ENCODE measurements at regions not wholly inside any gene's neighbourhood (a gene's known extent, or its start where the extent isn't known, plus 50 kb on each side); places are given as distances from the start of the nearest gene placed in this dataset.

- H3K4me3 ChIP-seq (ENCODE audit: low read length): no peak overlapping the region
- no peak overlapping the region for H3K9ac ChIP-seq (ENCODE audit: low read length)
Measured at GRCh38 chr4:124179506-124180186, 532.9 kb downstream of the ANKRD50 start.

GRCh38 chr4:124181039-124181438, 531.5 kb downstream of the ANKRD50 start:
- H3K4me1 ChIP-seq (ENCODE audit: control insufficient read depth, insufficient read depth, low read length): no peaks in the 10 kb centered on the region
- H3K27me3 ChIP-seq (ENCODE audit: control insufficient read depth, insufficient read depth, low read length): no peaks in the 10 kb centered on the region
- H3K4me3 ChIP-seq (ENCODE audit: low read length): no peak overlapping the region
- no peaks in the 10 kb centered on the region for H3K9me3 ChIP-seq (ENCODE audit: control insufficient read depth, low read length)
- H3K36me3 ChIP-seq (ENCODE audit: control insufficient read depth, insufficient read depth, low read length): no peaks in the 10 kb centered on the region
- no peak overlapping the region for H3K9ac ChIP-seq (ENCODE audit: low read length)

More at GRCh38 chr4:124179506-124180186, 532.9 kb downstream of the ANKRD50 start:
- H3K4me1 ChIP-seq (ENCODE audit: control insufficient read depth, insufficient read depth, low read length): no peaks in the 10 kb centered on the region
- H3K9me3 ChIP-seq (ENCODE audit: control insufficient read depth, low read length): no peaks in the 10 kb centered on the region
- H3K36me3 ChIP-seq (ENCODE audit: control insufficient read depth, insufficient read depth, low read length): no peaks in the 10 kb centered on the region
- no peaks in the 10 kb centered on the region for H3K27me3 ChIP-seq (ENCODE audit: control insufficient read depth, insufficient read depth, low read length)

- Histone ChIP-seq H3K4me1 (ENCODE audit: control insufficient read depth, insufficient read depth, low read length) (no peaks in the 10 kb centered on the region), H3K36me3 (ENCODE audit: control insufficient read depth, insufficient read depth, low read length) (no peaks in the 10 kb centered on the region), H3K9me3 (ENCODE audit: control insufficient read depth, low read length) (no peaks in the 10 kb centered on the region), H3K4me3 (ENCODE audit: low read length) (no peak overlapping the region), H3K9ac (ENCODE audit: low read length) (no peak overlapping the region), H3K27me3 (ENCODE audit: control insufficient read depth, insufficient read depth, low read length) (no peaks in the 10 kb centered on the region)
Measured at GRCh38 chr4:124183231-124183630, 529.3 kb downstream of the ANKRD50 start.

GRCh38 chr4:124183926-124184325, 528.6 kb downstream of the ANKRD50 start:
- Histone ChIP-seq H3K9ac (ENCODE audit: low read length) (no peak overlapping the region), H3K27me3 (ENCODE audit: control insufficient read depth, insufficient read depth, low read length) (no peaks in the 10 kb centered on the region), H3K4me3 (ENCODE audit: low read length) (no peak overlapping the region), H3K36me3 (ENCODE audit: control insufficient read depth, insufficient read depth, low read length) (no peaks in the 10 kb centered on the region), H3K4me1 (ENCODE audit: control insufficient read depth, insufficient read depth, low read length) (no peaks in the 10 kb centered on the region), H3K9me3 (ENCODE audit: control insufficient read depth, low read length) (no peaks in the 10 kb centered on the region)

- no peaks in the 10 kb centered on the region for H3K36me3 ChIP-seq (ENCODE audit: control insufficient read depth, insufficient read depth, low read length)
Measured at GRCh38 chr4:124184792-124185191, 527.7 kb downstream of the ANKRD50 start.

GRCh38 chr4:124188595-124188994, 523.9 kb downstream of the ANKRD50 start:
- Histone ChIP-seq H3K27me3 (ENCODE audit: control insufficient read depth, insufficient read depth, low read length) (no peaks in the 10 kb centered on the region), H3K4me1 (ENCODE audit: control insufficient read depth, insufficient read depth, low read length) (no peaks in the 10 kb centered on the region), H3K4me3 (ENCODE audit: low read length) (no peak overlapping the region), H3K9ac (ENCODE audit: low read length) (no peak overlapping the region), H3K9me3 (ENCODE audit: control insufficient read depth, low read length) (no peaks in the 10 kb centered on the region), H3K36me3 (ENCODE audit: control insufficient read depth, insufficient read depth, low read length) (no peaks in the 10 kb centered on the region)

More at GRCh38 chr4:124184792-124185191, 527.7 kb downstream of the ANKRD50 start:
- H3K9ac ChIP-seq (ENCODE audit: low read length): no peak overlapping the region
- H3K27me3 ChIP-seq (ENCODE audit: control insufficient read depth, insufficient read depth, low read length): no peaks in the 10 kb centered on the region
- no peaks in the 10 kb centered on the region for H3K9me3 ChIP-seq (ENCODE audit: control insufficient read depth, low read length)
- no peaks in the 10 kb centered on the region for H3K4me1 ChIP-seq (ENCODE audit: control insufficient read depth, insufficient read depth, low read length)
- no peak overlapping the region for H3K4me3 ChIP-seq (ENCODE audit: low read length)

- Histone ChIP-seq H3K27me3 (ENCODE audit: control insufficient read depth, insufficient read depth, low read length) (no peaks in the 10 kb centered on the region), H3K9me3 (ENCODE audit: control insufficient read depth, low read length) (no peaks in the 10 kb centered on the region), H3K4me1 (ENCODE audit: control insufficient read depth, insufficient read depth, low read length) (no peaks in the 10 kb centered on the region), H3K9ac (ENCODE audit: low read length) (no peak overlapping the region), H3K4me3 (ENCODE audit: low read length) (no peak overlapping the region), H3K36me3 (ENCODE audit: control insufficient read depth, insufficient read depth, low read length) (no peaks in the 10 kb centered on the region)
Measured at GRCh38 chr4:124189545-124189944, 523.0 kb downstream of the ANKRD50 start.

GRCh38 chr4:124191329-124191728, 521.2 kb downstream of the ANKRD50 start:
- Histone ChIP-seq H3K4me3 (ENCODE audit: low read length) (no peak overlapping the region), H3K36me3 (ENCODE audit: control insufficient read depth, insufficient read depth, low read length) (no peaks in the 10 kb centered on the region), H3K9ac (ENCODE audit: low read length) (no peak overlapping the region), H3K4me1 (ENCODE audit: control insufficient read depth, insufficient read depth, low read length) (no peaks in the 10 kb centered on the region), H3K27me3 (ENCODE audit: control insufficient read depth, insufficient read depth, low read length) (no peaks in the 10 kb centered on the region), H3K9me3 (ENCODE audit: control insufficient read depth, low read length) (no peaks in the 10 kb centered on the region)

GRCh38 chr4:124192544-124192943, 520.0 kb downstream of the ANKRD50 start:
- H3K9ac ChIP-seq (ENCODE audit: low read length): no peak overlapping the region

GRCh38 chr4:124199185-124199584, 513.3 kb downstream of the ANKRD50 start:
- H3K27me3 ChIP-seq (ENCODE audit: control insufficient read depth, insufficient read depth, low read length): no peaks in the 10 kb centered on the region
- H3K9me3 ChIP-seq (ENCODE audit: control insufficient read depth, low read length): no peaks in the 10 kb centered on the region
- H3K36me3 ChIP-seq (ENCODE audit: control insufficient read depth, insufficient read depth, low read length): no peaks in the 10 kb centered on the region
- no peaks in the 10 kb centered on the region for H3K4me1 ChIP-seq (ENCODE audit: control insufficient read depth, insufficient read depth, low read length)
- H3K4me3 ChIP-seq (ENCODE audit: low read length): no peak overlapping the region
- no peak overlapping the region for H3K9ac ChIP-seq (ENCODE audit: low read length)

More at GRCh38 chr4:124192544-124192943, 520.0 kb downstream of the ANKRD50 start:
- Histone ChIP-seq H3K4me3 (ENCODE audit: low read length) (no peak overlapping the region), H3K9me3 (ENCODE audit: control insufficient read depth, low read length) (no peaks in the 10 kb centered on the region), H3K4me1 (ENCODE audit: control insufficient read depth, insufficient read depth, low read length) (no peaks in the 10 kb centered on the region), H3K27me3 (ENCODE audit: control insufficient read depth, insufficient read depth, low read length) (no peaks in the 10 kb centered on the region), H3K36me3 (ENCODE audit: control insufficient read depth, insufficient read depth, low read length) (no peaks in the 10 kb centered on the region)

- no peaks in the 10 kb centered on the region for H3K9me3 ChIP-seq (ENCODE audit: control insufficient read depth, low read length)
- H3K4me1 ChIP-seq (ENCODE audit: control insufficient read depth, insufficient read depth, low read length): no peaks in the 10 kb centered on the region
- H3K4me3 ChIP-seq (ENCODE audit: low read length): no peak overlapping the region
- H3K36me3 ChIP-seq (ENCODE audit: control insufficient read depth, insufficient read depth, low read length): no peaks in the 10 kb centered on the region
- H3K27me3 ChIP-seq (ENCODE audit: control insufficient read depth, insufficient read depth, low read length): no peaks in the 10 kb centered on the region
- H3K9ac ChIP-seq (ENCODE audit: low read length): no peak overlapping the region
Measured at GRCh38 chr4:124199755-124200154, 512.8 kb downstream of the ANKRD50 start.

GRCh38 chr4:124201636-124202035, 510.9 kb downstream of the ANKRD50 start:
- H3K9ac ChIP-seq (ENCODE audit: low read length): no peak overlapping the region
- no peaks in the 10 kb centered on the region for H3K9me3 ChIP-seq (ENCODE audit: control insufficient read depth, low read length)
- no peaks in the 10 kb centered on the region for H3K4me1 ChIP-seq (ENCODE audit: control insufficient read depth, insufficient read depth, low read length)
- no peak overlapping the region for H3K4me3 ChIP-seq (ENCODE audit: low read length)
- no peaks in the 10 kb centered on the region for H3K36me3 ChIP-seq (ENCODE audit: control insufficient read depth, insufficient read depth, low read length)
- no peaks in the 10 kb centered on the region for H3K27me3 ChIP-seq (ENCODE audit: control insufficient read depth, insufficient read depth, low read length)

GRCh38 chr4:124202099-124202498, 510.4 kb downstream of the ANKRD50 start:
- Histone ChIP-seq H3K36me3 (ENCODE audit: control insufficient read depth, insufficient read depth, low read length) (no peaks in the 10 kb centered on the region), H3K4me3 (ENCODE audit: low read length) (no peak overlapping the region), H3K9me3 (ENCODE audit: control insufficient read depth, low read length) (no peaks in the 10 kb centered on the region), H3K4me1 (ENCODE audit: control insufficient read depth, insufficient read depth, low read length) (no peaks in the 10 kb centered on the region), H3K27me3 (ENCODE audit: control insufficient read depth, insufficient read depth, low read length) (no peaks in the 10 kb centered on the region), H3K9ac (ENCODE audit: low read length) (no peak overlapping the region)
